Right lobe of liver (tissue), 6 donors: ENCODE measurements at regions not wholly inside any gene's neighbourhood (a gene's known extent, or its start where the extent isn't known, plus 50 kb on each side); places are given as distances from the start of the nearest gene placed in this dataset.

Experiments used
- ATAC-seq, 4 donors: fragments of 200-7000 bp; cut with Tn5 transposase; one replicate each; pipeline ENCODE4 v1.9.1; 2020; ENCODE audit warnings: mild to moderate bottlenecking in 4 of 4, moderate library complexity in 4 of 4
- DNase-seq, 3 donors: peaks; one replicate each; pipeline ENCODE4 v3.0.0-alpha.2; 2020
- H3K27ac ChIP-seq, 3 donors: fragments of 200-600 bp; one replicate each; pipeline ENCODE4 v1.8.0; 2022
- H3K27me3 ChIP-seq, 2 donors: fragments of 200-600 bp; one replicate each; pipeline ENCODE4 v1.8.0; 2022
- H3K36me3 ChIP-seq, 4 donors: fragments of 200-600 bp; sonication (generic) in 1 of 4; one replicate each; pipeline versions ENCODE4 v1.5.1 to v1.8.0; 2017 to 2022; ENCODE audit warnings: control low read depth in 1 of 4
- H3K4me1 ChIP-seq, 4 donors: fragments of 200-600 bp; sonication (generic) in 1 of 4; one replicate each; pipeline versions ENCODE4 v1.5.1 to v1.8.0; 2017 to 2022; ENCODE audit warnings: control low read depth in 1 of 4
- H3K4me3 ChIP-seq, 3 donors: fragments of 200-600 bp; one replicate each; pipeline ENCODE4 v1.8.0; 2022
- H3K9me3 ChIP-seq, 4 donors: fragments of 200-600 bp; sonication (generic) in 1 of 4; one replicate each; pipeline versions ENCODE4 v1.5.1 to v1.8.0; 2017 to 2022; ENCODE audit warnings: control low read depth in 1 of 4
- POLR2A ChIP-seq: fragments of 450-650 bp; IDR thresholded peaks from one replicate; pipeline ENCODE4 v1.6.1; 2017; ENCODE audit warnings: antibody characterized with exemption, mild to moderate bottlenecking
- WGBS: methylation state at CpG from one replicate; pipeline ENCODE4 v1.1.6; 2018; ENCODE audit warnings: low coverage, low lambda C conversion rate; ENCODE audit not compliant: insufficient coverage; ENCODE audit errors: missing lambda C conversion rate; 5-methylcytosine and 5-hydroxymethylcytosine counted together
- intact Hi-C, 2 donors: fragments of 100-400 bp; cut with DNase I; formaldehyde crosslinking; loops; one replicate each; pipeline versions ENCODE4 v1.11.2 to v1.14.1; 2022
- TF ChIP-seq, protein P1 (sequence below), 4 donors: fragments of 200-600 bp in 3 of 4; fragments of 450-650 bp in 1 of 4; IDR thresholded peaks; one replicate each; pipeline versions ENCODE4 v1.5.1 to v1.8.0; 2016 to 2022; ENCODE audit warnings: antibody characterized with exemption in 4 of 4, mild to moderate bottlenecking in 2 of 4
- donor health status: DM: no; HTN: yes; CAD: no.
- donor health status: DM: no; HTN: no; CAD: no.
- donor health status: DM: no; HTN: no; CAD: no.
- donor health status: DM: no; HTN: yes; CAD: no.
- donor health status: DM: no; HTN: yes; CAD: no.

DNA sequence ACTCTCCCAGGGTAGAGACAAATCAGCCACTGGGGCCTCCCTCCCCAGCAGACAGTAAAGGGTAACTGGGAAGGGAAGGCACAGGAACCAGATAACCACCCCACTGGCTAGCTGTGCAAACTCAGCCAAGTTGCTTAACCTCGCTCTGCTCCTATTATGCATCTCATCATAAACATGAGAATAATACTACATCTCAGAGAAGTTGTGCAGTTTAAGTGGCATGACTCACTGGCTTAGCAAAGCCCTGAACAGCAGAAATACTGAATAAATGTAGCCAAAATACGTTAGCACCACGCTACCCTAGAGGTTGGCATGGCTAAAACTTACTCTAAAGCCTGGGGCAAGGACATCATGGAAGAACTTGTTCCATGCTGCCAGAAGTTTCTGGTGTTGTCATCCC lies 128.1 kb upstream of the ANK3 start:
- H3K4me1 ChIP-seq, result peaks cover 0 to 2% (median 0%) of the 10 kb centered on the region in 4 donors
- H3K27me3 ChIP-seq, result no peaks in the 10 kb centered on the region
- H3K9me3 ChIP-seq, result no peaks in the 10 kb centered on the region
- no peak for TF ChIP-seq POLR2A
- ATAC-seq, result no peak
- H3K36me3 ChIP-seq, result no peaks in the 10 kb centered on the region
- 63% methylated on average over 3 of the region's 3 CpGs for WGBS
- no peak for DNase-seq
- no peak overlapping the region for H3K27ac ChIP-seq
- intact Hi-C loops, result no loop called here
- H3K4me3 ChIP-seq, result no peak overlapping the region

DNA sequence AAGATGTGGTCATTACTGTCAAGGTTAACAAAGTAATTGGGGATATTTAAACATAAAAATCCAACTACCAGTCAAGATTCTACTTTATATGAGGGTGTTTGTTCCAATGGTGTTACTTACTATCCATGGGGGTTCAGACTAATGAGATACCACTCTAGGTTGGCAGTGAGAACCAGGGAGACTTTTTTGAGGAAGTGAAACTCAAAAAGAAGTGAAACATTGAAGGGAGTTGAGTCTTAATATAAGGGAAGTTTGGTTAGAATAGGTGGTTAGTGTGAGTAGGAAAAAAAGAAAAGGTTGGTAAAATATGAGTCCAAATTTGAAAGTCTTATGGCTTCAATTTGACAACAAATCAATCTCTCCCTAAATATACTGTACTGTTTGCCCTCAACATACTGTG lies 123.6 kb upstream of the ANK3 start:
- ATAC-seq, result no peak

DNA sequence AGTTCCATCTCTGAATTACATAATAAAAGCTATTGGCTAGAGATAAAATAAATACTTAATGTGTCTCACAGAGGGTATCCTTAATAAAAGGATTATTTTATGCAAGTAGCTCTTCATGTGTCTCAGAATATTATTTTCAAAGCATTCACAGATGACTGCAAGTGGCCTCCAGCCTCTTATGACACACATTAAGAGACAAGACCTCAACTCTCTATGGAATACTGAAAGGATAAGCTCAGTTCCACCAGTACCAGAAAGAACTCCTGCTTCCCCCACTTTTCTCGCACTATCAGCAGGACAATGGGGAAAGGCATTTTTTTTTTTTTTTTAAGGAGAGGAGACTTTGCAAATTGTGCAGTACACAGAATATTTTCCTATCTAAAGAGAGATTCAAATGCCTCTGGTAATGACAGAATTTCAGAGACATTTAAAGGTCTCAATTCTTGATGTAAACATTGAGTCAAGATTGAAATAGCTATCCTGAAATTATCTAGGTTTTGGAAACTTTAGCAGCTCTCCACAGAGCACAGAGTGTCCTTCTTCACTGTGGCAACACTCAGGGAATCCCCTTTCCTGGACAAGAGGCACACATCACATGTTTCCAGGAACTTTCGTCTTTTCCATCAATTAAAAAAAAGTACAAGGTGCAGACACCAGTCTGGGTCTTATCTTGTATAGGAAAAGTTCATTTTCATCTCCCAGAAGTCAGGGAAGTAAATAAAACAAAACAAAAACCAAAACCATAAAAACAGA lies 122.0 kb upstream of the ANK3 start:
- DNase-seq (no peak), ATAC-seq (no peak)
- TF ChIP-seq POLR2A, result no peak
- WGBS, result 28% methylated on average over 2 of the region's 2 CpGs
- intact Hi-C loops, result no loop called here
- H3K36me3 ChIP-seq, result no peaks in the 10 kb centered on the region
- no peak overlapping the region for H3K4me3 ChIP-seq
- H3K27me3 ChIP-seq, result no peaks in the 10 kb centered on the region
- H3K27ac ChIP-seq, result no peak overlapping the region
- no peaks in the 10 kb centered on the region for H3K4me1 ChIP-seq
- H3K9me3 ChIP-seq, result no peaks in the 10 kb centered on the region

More for the DNA sequence above, 123.6 kb upstream of the ANK3 start:
- TF ChIP-seq, protein P1, sequence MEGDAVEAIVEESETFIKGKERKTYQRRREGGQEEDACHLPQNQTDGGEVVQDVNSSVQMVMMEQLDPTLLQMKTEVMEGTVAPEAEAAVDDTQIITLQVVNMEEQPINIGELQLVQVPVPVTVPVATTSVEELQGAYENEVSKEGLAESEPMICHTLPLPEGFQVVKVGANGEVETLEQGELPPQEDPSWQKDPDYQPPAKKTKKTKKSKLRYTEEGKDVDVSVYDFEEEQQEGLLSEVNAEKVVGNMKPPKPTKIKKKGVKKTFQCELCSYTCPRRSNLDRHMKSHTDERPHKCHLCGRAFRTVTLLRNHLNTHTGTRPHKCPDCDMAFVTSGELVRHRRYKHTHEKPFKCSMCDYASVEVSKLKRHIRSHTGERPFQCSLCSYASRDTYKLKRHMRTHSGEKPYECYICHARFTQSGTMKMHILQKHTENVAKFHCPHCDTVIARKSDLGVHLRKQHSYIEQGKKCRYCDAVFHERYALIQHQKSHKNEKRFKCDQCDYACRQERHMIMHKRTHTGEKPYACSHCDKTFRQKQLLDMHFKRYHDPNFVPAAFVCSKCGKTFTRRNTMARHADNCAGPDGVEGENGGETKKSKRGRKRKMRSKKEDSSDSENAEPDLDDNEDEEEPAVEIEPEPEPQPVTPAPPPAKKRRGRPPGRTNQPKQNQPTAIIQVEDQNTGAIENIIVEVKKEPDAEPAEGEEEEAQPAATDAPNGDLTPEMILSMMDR (IDR thresholded peaks at IDR 0.05), result no peak
- no peak for TF ChIP-seq POLR2A
- Histone ChIP-seq H3K27me3 (no peaks in the 10 kb centered on the region), H3K36me3 (no peaks in the 10 kb centered on the region), H3K27ac (no peak overlapping the region), H3K4me1 (no peaks in the 10 kb centered on the region), H3K4me3 (no peak overlapping the region), H3K9me3 (no peaks in the 10 kb centered on the region)
- DNase-seq, result no peak
- intact Hi-C loops, result no loop called here

DNA sequence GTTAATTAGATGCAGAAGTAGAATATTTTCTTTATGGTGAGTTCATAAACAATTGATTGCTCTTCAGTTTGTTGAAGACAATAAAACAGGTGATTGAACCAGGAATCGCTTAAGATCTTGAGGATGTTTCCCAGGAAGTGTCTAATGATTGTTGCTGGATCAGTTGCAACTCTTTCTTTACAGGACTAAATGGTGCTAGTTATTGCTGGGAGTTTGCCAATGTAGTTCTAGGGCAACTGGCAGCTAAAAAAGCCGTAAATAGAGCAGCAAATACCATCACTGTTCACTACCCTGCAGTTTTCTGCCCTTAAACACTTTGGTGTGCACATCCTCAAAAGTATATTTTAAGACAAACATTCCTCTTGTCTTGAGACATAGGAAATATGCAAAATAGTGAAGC lies 119.2 kb upstream of the ANK3 start:
- Histone ChIP-seq H3K4me1 (no peaks in the 10 kb centered on the region), H3K27me3 (no peaks in the 10 kb centered on the region), H3K36me3 (no peaks in the 10 kb centered on the region), H3K4me3 (no peak overlapping the region), H3K27ac (no peak overlapping the region), H3K9me3 (no peaks in the 10 kb centered on the region)
- ATAC-seq, result no peak
- TF ChIP-seq, protein P1 (IDR thresholded peaks at IDR 0.05), result no peak
- TF ChIP-seq POLR2A, result no peak
- intact Hi-C loops, result no loop called here
- no peak for DNase-seq
- WGBS, result 74% methylated on average over 2 of the region's 2 CpGs

DNA sequence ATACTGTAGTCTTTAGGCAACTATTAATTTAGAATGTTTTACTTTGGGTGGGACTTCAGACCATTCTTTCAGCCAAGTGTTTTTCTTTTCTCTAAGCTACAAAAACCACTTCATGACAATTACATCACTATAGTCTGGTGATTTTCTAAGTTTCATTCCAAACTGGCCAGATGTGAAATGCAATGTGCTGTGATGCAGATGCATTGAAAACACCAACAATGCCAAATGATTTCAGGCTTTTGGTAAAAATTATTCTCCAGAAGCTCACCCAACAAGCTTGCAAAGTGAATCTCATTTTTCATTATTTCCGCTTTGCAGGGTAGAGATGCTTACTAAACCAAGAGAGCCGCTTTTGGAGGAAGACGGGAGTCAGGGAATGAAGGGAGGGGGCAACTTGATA lies 118.4 kb upstream of the ANK3 start:
- Histone ChIP-seq H3K36me3 (no peaks in the 10 kb centered on the region), H3K9me3 (no peaks in the 10 kb centered on the region), H3K27ac (no peak overlapping the region), H3K27me3 (no peaks in the 10 kb centered on the region), H3K4me3 (no peak overlapping the region), H3K4me1 (no peaks in the 10 kb centered on the region)
- no peak for DNase-seq
- 80% methylated on average over 3 of the region's 3 CpGs for WGBS
- TF ChIP-seq, protein P1 (IDR thresholded peaks at IDR 0.05), result no peak
- TF ChIP-seq POLR2A, result no peak
- intact Hi-C loops, result no loop called here
- ATAC-seq, result no peak

DNA sequence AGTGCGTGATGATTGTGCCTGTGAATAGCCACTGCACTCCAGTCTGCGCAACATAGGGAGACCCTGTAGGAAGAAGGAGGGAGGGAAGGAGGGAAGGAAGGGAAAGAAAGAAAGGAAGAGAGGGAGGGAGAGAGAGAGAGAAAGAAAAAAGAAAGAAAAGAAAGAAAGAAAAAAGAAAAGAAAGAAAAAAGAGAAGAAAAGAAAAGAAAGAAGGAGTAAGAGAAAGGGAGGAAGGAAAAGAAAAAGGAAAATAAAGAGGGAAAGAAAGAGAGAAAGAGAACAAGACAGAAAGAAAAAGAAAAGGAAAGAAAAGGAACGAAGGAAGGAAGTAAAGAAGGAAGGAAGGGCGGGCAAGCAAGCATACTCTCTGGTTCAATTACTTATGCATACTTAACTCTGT lies 112.9 kb upstream of the ANK3 start:
- Histone ChIP-seq H3K36me3 (no peaks in the 10 kb centered on the region), H3K27ac (no peak overlapping the region), H3K27me3 (no peaks in the 10 kb centered on the region), H3K4me1 (no peaks in the 10 kb centered on the region), H3K4me3 (no peak overlapping the region), H3K9me3 (no peaks in the 10 kb centered on the region)
- TF ChIP-seq POLR2A, result no peak
- TF ChIP-seq, protein P1 (IDR thresholded peaks at IDR 0.05), result no peak
- WGBS, result 85% methylated on average over 4 of the region's 4 CpGs
- DNase-seq (no peak), ATAC-seq (no peak)
- intact Hi-C loops, result no loop called here
